ENCODE measurements at regions not wholly inside any gene's neighbourhood (a gene's known extent, or its start where the extent isn't known, plus 50 kb on each side); places are given as distances from the start of the nearest gene placed in this dataset.

GRCh38 chr4:62510228-62510627, 1310.1 kb downstream of the ADGRL3 start:
- TF ChIP-seq CTCF (conservative IDR thresholded peaks at IDR 0.05; ENCODE audit: low read depth, low read length) (no peak), EZH2 (IDR thresholded peaks at IDR 0.05; ENCODE audit: borderline replicate concordance, low read depth, low read length, poor library complexity, severe bottlenecking) (no peak)

Measured in A673 (cell line).